Upper lobe of left lung (tissue), 4 donors: ENCODE measurements at regions not wholly inside any gene's neighbourhood (a gene's known extent, or its start where the extent isn't known, plus 50 kb on each side); places are given as distances from the start of the nearest gene placed in this dataset.

Source experiments
- CTCF ChIP-seq, 6 experiments: fragments of 450-650 bp in 4 of 6; fragments of 200-600 bp in 2 of 6; sonication (generic) in 2 of 6; IDR thresholded peaks; one replicate each; pipeline ENCODE4 v1.5.1; 2016 to 2019; ENCODE audit warnings: antibody characterized with exemption in 6 of 6
- POLR2AphosphoS5 ChIP-seq, 2 donors: sonication (generic); formaldehyde crosslinking; IDR thresholded peaks; one replicate each; pipeline ENCODE4 v1.5.1; 2017; ENCODE audit warnings: antibody characterized with exemption in 2 of 2

- no peak for TF ChIP-seq CTCF (IDR thresholded peaks at IDR 0.05)
- no peak for TF ChIP-seq POLR2AphosphoS5 (IDR thresholded peaks at IDR 0.05)
These were observed 215.5 kb upstream of the ZFP42 start for GRCh38 chr4:187780070-187780469.
